NCI-H1092 treated with DMSO at 0.1 percent for 48 hours (cell line): ENCODE measurements at regions not wholly inside any gene's neighbourhood (a gene's known extent, or its start where the extent isn't known, plus 50 kb on each side); places are given as distances from the start of the nearest gene placed in this dataset.
"Not testable (repeated sequence)": the region's sequence is repeated elsewhere in the genome, so short reads cannot be mapped to it uniquely, and the experiment has no call there.

Source experiments
- DNase-seq: peaks from one replicate; lab custom pipeline; 2025; lab: John Stamatoyannopoulos, UW

DNA sequence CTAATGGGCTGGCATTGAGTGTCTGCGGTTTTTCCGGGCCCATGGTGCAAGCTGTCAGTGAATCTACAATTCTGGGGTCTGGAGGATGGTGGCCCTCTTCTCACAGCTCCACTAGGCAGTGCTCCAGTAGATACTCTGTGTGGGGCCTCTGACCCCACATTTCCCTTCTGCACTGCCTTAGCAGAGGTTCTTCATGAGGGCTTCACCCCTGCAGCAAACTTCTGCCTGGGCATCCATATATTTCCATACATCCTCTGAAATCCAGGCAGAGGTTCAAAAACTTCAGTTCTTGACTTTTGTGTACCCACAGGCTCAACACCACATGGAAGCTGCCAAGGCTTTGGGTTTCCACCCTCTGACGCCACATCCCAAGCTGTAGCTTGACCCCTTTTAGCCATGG is 846.2 kb downstream of the RNF144A start:
- DNase-seq: not testable (repeated sequence)

DNA sequence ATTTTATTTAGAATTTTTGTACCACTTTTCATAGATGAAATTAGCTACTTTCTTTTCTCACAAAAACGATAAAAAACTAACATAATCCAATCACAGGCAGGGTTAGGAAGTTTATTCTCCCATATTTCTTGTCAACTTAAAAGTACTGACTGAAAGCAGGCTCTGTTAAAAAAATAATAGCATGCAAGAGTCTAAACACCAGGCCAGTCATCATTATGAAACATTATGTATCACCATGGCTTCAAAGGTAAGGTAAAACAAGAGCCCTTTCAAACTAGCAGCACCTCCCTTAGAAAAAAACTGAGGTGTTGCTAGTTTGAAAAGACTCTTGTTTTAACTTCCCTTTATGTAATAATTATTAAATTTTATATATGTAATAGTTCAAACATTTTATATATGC is 848.0 kb downstream of the RNF144A start:
- no peak for DNase-seq

DNA sequence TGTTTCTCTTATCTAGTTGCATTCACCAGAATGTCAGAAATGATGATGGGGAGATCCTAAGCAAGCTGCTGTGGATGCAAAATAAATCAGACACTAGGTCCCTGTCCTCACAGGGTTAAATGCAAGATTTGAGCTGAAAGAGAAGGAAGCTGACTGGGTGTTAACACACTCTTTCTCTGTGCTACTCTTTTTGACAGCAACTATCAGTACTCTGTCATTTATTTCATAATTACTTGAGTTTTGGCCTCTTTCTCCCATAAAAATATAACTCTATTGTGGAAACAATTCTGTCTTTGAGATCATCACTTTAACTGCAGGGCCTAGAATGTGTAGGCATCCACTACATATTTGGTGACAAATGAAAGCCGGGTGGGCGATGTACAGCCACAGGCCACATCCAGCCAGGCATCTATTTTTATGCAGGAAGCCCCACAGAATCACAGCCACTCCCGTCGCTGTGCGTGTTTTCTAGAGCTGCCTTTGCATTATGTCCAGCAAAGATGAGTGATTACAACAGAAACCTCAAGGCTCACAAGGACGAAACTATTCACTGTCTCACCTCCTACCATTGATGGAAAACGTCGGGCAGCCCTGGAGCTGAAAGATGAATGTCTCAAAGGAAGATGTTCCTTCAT is 849.0 kb downstream of the RNF144A start:
- DNase-seq: no peak

DNA sequence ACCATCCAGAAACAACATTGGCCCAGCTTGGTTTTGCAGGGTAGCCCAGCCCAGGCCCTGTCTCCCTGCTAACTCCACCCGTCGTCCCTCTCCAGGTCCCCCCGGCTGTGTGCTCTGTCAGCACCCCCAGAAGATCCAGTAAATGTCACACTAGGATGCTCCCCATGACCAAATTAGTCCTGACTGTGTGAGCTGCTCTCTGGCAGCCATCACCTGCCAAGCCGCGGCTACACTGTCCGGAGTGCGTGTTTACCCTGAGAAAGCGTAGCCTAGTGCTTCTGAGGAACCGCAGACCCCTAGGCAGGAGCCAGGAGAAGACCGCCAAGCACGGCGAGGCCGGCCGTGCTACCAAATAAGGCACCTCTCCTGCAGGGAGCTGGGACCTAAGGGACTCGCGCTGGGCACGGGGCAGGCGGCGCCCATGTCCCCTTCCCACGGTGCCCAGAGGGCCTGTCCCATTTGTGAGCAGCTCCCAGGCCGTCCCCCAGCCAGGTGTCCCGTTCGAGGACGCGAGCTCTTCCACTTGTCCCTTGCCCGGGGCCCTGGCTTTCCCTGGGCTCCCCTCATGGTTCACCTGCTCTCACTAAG is 849.9 kb downstream of the RNF144A start:
- no peak for DNase-seq

DNA sequence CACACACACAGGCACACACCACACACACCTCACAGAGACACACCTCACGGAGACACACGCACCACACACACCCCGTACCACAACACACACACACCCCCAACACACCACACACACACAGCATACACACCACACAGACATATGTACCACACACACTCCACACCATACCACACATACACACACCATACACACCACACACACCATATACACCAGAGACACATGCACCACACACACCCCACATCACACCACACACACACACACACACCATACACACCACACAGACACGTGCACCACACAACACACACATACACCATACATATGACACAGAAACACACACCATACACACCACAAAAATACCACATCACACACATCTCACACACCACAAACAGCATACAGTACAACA is 850.7 kb downstream of the RNF144A start:
- DNase-seq: no peak

DNA sequence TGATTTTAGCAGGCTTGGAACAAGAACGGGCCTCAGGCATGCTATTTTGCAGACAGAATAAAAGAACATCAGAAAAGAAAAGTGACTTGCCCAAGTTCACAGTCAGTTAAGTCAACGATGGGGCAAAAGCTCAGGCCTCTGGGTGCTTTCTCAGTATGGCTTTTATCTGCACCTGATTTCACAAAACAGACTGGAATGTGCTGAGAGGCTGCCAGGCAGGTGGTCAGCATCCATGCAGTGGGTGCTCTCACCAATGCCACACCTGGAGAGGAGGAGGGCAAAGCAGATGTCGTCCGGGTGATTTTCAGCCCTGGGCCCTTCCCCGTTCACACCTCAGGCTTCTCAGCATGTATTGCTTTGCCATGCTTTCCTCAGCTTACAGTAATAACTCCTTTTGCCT is 854.6 kb downstream of the RNF144A start:
- no peak for DNase-seq

DNA sequence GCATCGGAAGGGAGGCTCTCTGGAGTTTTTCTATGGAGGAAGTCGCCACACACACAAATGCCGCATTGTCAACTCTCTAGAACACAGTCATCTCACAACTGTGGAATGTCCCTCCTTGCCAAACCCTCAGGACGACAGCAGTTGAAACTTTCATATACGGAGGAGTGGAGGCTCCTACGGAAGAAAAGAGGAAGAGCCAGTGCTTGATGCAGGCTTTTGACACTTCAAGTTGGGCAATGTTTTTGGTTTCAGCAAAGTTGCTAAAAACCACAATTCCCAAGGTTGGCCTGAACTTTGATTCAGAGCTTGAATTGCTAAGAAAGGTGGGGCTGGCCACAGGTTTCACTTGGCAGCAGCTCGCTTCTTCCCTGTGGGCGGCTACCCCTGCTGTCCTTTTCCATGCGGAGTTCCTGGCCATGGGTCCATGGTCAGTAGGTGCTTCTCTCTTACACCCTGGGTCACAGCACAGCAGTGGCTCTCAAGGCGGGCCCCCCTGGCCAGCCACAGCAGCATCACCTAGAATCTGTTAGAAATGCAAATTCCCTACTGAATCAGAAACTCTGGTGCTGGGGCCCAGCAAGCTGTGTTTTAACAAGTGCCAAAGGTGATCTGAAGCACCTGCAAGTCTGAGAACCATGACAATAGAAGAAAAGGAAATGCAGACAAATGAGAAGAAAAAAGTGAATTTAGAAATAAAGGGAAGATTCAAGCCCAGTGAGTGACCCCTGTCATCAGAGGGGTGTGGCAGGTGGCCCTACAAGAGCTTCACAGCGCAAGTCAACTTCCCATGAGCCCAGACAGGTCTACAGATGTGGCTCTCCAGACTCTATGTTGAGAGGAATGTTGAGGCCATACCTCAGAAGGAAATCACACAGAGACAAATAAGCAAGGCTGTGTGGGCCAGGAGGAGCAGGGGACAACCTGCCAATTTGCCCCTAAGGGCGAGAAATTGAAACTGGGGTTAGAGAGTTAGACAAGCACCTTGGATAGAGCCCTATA is 856.4 kb downstream of the RNF144A start:
- DNase-seq: no peak

DNA sequence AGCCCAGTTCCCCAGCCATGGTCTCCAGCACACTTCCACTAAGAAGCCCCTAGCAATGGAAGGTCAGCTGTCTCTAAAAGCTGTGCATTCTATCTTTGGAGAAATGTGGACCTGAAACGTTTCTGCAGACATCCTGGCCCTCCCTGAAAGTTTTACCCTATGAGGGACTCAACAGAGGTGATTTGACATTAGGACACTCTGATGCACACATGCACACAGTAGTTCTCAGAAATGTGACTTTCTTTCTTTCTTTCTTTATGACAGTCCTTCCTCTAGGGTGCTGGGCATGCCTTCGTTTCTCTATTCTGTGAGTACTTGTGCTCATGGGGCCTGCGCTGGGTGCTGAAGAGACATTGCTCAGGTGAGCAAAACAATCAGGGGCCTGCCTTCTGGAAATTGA is 857.3 kb downstream of the RNF144A start:
- no peak for DNase-seq

DNA sequence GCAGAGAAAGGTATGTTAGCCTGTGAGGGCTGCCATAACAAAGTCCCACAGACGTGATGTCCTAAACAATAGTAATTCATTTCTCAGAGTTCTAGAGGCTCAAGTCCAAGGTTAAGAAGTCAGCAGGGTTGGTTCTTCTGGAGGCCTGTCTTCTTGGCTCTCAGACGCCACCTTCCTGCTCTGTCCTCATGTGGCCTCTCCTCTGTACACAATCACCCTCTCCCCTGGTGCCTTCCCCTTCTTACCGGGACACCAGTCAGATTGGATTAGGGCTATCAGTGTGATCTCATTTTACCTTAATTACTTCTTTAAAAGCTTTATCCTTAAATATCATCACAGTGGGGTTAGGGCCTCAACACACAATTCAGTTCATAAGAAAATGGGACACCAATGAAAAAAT is 860.5 kb downstream of the RNF144A start:
- DNase-seq: no peak

DNA sequence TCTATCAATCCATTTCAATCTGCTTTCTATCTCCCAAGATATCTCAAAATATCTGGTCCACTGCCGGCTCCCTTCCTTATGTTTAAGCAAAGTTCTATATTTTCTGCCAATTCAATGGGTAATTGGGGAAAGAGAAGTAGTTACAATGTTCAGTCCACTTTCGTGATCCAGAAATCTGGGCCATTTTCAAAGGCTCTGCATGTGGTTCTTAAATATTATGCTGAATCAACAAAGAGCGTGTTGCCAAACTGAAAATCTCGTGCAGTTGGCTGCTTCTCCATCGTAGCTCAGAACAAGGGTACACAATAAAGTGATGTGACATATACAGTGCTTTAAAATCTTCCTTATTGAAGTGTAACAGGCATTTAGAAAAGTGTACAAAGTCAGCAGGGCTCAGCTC is 863.1 kb downstream of the RNF144A start:
- no peak for DNase-seq

DNA sequence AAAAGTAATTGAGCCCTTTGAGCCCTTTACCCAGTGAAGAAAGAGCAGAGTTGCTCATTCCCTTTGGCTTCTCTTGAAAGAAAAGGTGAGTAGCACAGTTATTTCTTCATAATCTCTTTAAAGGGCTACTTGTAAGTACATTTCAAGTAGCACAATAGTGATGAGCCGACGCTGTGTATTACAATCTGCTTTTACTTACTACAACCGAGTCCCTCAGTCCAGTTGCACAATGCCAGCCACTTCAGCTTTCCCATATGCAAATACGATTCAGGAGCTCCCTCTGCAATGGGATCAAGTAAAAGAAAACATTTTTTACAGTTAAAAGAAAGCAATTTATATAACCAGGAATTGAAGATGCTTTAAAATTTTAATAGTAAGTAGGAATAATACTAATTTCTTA is 868.5 kb downstream of the RNF144A start:
- no peak for DNase-seq

DNA sequence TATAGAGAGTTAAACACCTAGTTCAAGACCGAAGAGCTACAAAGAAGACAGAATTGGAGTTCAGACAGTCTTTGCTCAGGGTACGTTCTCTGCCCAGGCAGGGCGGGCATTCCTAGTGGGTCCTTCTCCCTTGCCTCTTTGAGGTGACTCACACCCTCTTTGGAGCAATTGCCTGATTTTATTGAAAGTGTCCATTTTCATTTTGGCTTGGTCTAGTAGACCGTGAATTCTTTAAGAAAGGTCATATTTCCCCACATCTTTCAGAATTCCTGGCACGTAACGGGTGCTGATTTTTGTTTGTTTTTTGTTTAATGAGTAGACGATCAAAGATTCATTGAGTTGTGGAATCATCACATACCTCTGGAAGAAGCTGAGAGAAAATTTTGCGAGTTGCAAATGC is 871.5 kb downstream of the RNF144A start:
- DNase-seq: no peak

DNA sequence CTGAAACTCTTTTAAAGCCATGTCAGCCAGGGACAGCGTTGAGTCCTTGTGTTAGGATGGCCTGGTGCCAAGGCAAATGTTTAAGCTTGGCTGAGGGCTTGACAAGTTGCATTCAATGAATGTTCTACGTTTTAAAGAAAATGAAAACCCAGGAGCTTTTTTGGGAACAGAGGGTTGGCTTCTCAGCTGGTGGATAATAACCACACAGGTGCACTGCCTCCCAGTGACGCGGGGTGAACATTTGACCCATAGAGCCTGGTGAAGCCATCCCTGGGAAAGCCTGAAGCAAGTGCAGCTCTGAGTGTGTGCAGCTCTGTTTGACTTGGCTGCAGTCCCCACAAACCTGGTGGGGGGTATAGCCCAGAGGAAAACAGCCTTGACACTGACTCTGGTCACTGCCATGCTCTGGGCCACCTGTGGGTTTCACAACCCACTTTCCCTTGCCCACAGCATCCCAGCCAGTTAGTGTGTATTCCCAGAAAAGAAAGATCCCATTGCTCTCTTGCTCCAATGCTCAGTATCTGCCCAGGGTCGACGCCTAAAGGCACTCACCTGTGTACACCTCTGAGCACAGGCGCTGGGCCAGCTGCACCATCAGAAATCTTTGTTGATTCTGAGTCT is 874.9 kb downstream of the RNF144A start:
- DNase-seq: peak; percentile 89

DNA sequence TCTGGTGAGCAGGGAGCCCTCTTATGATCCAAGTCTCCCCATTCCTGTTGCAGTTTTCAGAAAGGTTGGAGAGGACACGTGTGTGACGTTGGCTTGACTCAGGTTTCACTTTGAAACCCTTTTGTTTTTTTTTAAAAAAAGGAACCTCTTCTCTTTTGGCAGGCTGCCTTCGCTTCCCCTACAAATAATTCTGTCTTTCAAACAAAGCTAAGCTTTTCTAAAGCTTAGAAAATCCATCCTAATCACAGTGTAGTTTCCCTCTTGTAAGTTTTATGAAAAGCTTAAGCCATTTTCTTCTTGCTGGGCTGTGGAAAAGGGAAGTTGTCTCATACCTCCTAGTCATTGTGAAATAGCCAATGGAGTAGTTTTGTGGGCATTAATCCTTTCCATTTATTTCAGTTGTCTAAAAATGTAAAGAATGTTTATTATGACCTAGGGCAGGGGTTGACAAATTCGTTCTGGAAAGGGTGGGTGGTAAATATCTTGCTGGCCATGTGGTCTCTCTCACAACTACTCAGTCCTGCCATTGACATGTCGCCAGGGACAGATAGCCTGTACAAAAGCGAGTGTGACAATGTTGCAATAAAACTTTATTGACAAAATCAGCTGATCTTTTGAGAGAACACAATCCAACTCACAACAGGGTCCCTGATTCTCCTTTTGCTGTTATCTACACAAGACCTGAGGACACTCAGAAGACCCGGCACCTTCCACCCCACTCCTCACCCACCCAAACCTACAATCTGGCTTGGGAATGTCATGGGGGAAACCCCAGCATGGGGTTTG is 878.8 kb downstream of the RNF144A start:
- peak; percentile 64 for DNase-seq

DNA sequence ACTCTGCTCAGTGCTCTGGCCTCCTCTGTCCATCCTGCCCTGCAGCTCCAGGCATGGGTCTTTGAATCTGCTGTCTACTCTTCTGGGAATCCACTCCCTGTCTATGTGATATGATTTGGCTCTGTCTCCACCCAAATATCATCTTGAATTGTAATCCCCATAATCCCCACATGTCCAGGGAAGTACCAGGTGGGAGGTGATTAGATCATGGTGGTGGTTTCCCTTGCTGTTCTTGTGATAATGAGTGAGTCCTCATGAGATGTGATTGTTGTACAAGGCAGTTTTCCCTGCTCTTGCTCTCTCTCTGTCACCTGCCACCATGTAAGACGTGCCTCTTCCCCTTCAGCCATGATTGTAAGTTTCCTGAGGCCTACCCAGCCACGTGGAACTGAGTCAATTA is 881.8 kb upstream of the ID2 start:
- DNase-seq: no peak

DNA sequence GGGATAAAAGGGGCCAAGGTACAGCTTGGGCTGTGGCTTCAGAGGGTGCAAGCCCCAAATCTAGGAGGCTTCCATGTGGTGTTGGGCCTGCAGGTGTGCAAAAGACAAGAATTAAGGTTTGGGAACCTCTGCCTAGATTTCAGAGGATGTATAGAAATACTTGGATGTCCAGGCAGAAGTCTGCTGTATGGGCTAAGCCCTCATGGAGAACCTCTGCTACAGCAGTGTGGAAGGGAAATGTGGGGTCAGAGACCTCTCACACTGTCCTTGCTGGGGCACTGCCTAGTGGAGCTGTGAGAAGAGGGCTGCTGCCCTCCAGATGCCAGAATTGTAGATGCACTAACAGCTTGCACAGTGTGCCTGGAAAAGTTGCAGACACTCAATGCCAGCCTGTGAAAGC is 880.6 kb upstream of the ID2 start:
- DNase-seq: no peak

DNA sequence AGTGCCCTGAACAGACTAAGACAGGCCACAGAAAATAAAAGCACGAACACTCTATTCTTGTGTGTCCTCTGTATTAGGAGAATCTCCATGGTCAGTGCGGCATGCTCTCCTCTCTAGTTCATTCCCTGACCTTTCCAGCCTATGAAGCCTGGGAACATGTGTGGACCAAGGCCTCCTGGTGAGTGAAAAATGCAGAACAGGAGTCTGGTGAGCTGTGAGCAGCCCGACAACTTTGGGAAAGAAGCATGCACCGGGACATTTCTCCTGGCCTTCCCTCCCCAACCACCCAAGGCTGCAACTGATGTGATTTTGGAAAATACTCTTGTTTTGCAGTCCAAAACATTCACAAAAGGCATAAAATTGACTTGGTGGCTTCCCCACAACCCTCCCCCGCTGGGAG is 878.3 kb upstream of the ID2 start:
- no peak for DNase-seq

DNA sequence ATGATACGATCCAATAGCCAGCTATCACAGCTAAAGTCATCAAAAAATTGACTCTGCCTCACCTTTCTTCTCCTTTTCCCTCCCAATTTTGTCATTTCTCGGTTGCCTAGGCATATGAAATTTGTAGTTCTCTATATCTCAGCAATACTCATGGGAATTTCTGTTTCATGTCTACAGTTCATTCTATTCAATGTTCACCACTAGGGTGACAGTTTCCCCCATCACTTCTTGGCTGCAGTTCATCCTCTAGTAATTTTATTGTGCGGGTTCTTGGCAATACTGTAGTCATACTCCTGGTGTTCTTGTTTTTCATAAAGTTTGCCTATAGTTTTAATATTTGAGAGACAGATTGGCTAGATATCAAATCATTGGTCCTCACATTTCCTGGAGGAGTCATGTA is 872.2 kb upstream of the ID2 start:
- DNase-seq: no peak

DNA sequence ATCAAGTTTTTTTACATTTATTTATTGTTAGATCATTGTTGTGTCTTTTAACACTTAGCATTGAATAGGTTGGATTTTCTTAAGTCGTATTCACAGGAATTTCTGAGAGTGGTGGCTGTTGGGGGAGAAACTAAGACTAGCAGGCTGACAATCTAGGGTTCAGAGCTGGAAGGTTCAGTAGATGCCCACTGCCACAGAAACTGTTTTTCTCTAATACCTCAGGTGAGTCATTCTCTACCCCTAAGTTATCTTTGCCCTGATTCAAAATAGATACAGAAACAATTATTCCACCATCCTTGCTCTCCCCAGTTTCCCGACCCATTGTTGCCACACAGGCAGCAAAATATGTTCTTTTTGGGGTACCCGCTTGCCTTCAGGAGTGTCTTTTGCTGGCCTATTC is 870.8 kb upstream of the ID2 start:
- no peak for DNase-seq

DNA sequence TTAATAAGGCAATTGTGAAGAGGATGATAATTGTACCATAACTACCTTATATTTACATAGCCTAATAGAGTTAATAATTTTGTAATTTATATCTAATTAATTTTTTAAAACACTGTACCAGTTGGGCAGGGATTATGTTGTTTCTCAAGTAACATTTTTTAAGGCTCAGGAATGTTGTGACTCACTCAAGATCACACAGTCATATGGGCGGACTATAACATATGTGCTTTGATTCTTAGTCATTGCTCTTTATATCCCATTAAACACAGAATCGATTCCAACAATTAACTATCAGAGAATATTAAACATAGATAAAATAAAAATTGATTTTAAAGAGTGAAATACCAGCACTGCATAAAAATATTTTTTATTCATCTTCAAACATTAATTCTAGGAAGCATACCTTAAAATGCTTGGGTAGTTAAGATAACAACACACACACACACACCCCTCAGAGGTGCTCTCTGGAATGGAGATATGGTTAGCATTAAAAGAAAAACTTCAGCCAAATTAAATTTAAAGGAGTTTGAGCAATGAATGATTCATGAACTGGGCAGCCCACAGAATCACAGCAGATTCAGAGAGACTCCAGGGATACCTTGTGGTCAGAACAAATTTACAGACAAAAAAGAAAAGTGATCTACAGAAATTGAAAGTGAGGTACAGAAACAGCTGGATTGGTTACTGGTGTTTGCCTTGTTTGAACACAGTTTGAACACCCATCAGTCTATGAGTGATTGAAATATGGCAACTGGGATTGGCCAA is 869.4 kb upstream of the ID2 start:
- no peak for DNase-seq
